K562 (cell line): ENCODE measurements at regions not wholly inside any gene's neighbourhood (a gene's known extent, or its start where the extent isn't known, plus 50 kb on each side); places are given as distances from the start of the nearest gene placed in this dataset.

ENCODE experiments used
- ATAC-seq: fragments of 200-7000 bp; cut with Tn5 transposase; 3 replicates; pipeline ENCODE4 v1.9.1; 2020; ENCODE audit warnings: moderate library complexity
- BruUV-seq: library from RNA; stranded (reverse); fragments of 400-500 nt; replicated peaks from 2 replicates; lab custom pipeline; 2021; lab: Mats Ljungman, UMichigan
- CTCF ChIA-PET: fragments of 300-600 bp; formaldehyde crosslinking; extraction: SDS; loops from one replicate; lab custom pipeline; 2021; ENCODE audit warnings: low intra/inter-chr PET ratio; lab: Yijun Ruan, JAX
- POLR2A ChIA-PET: fragments of 300-600, 350-650 bp; sonication (Branson Sonifier 250); formaldehyde crosslinking; extraction: SDS; loops from one replicate; lab custom pipeline; 2021; ENCODE audit warnings: antibody characterized with exemption, inconsistent platforms; lab: Yijun Ruan, JAX
- DNase-seq, 4 experiments: peaks; one replicate each; pipeline versions ENCODE4 v3.0.0 to v3.0.0-alpha.2; 2011 to 2018; ENCODE audit warnings: low spot score in 3 of 4, mixed read lengths in 3 of 4; ENCODE audit errors: extremely low read depth in 1 of 4
- FAIRE-seq: peaks from 2 replicates; lab custom pipeline; 2011; peaks lifted over from hg19 to GRCh38; lab: Jason Lieb, UNC
- H2AFZ ChIP-seq: 2 replicates; pipeline ENCODE4 v1.6.0; 2011; ENCODE audit warnings: low read depth, low read length, control low read depth, inconsistent platforms
- H3K27ac ChIP-seq: fragments of 200-600 bp; 3 replicates; pipeline ENCODE4 v1.8.0; 2011; ENCODE audit warnings: low read depth, mild to moderate bottlenecking, control low read depth, inconsistent platforms, low read length, moderate library complexity, mixed read lengths; ENCODE audit errors: extremely low read depth
- H3K27me3 ChIP-seq, 2 experiments: fragments of 300-600 bp in 1 of 2; 2 replicates in 1 of 2; 3 replicates in 1 of 2; pipeline versions ENCODE4 v1.6.0 to v1.8.0; 2011; ENCODE audit warnings: inconsistent platforms in 2 of 2, low read length in 2 of 2, mild to moderate bottlenecking in 1 of 2, mixed read lengths in 1 of 2, moderate library complexity in 1 of 2; ENCODE audit not compliant: control insufficient read depth in 2 of 2, insufficient read depth in 2 of 2
- H3K36me3 ChIP-seq: fragments of 300-600 bp; 3 replicates; pipeline ENCODE4 v1.8.0; 2011; ENCODE audit warnings: mild to moderate bottlenecking, low read length, inconsistent platforms; ENCODE audit not compliant: control insufficient read depth, insufficient read depth
- H3K4me1 ChIP-seq, 2 experiments: fragments of 200-600 bp in 1 of 2; replicated peaks in 1 of 2; 2 replicates in 1 of 2; 3 replicates in 1 of 2; pipeline versions ENCODE4 v1.5.1 to v1.8.0; 2011; ENCODE audit warnings: inconsistent platforms in 2 of 2, low read length in 2 of 2, mild to moderate bottlenecking in 1 of 2, mixed read lengths in 1 of 2, moderate library complexity in 1 of 2; ENCODE audit not compliant: control insufficient read depth in 2 of 2, insufficient read depth in 2 of 2
- H3K4me2 ChIP-seq: 2 replicates; pipeline ENCODE4 v1.6.1; 2011; ENCODE audit warnings: low read length, control low read depth, inconsistent platforms, mixed read lengths; ENCODE audit not compliant: insufficient read depth
- H3K4me3 ChIP-seq: fragments of 200-600 bp; sonication (generic), shearing (Covaris generic); 2 replicates; pipeline ENCODE4 v1.5.1; 2016; ENCODE audit warnings: control low read depth, inconsistent platforms
- H3K79me2 ChIP-seq: fragments of 200-600 bp; 3 replicates; pipeline ENCODE4 v1.8.0; 2011; ENCODE audit warnings: low read length, inconsistent platforms; ENCODE audit not compliant: control insufficient read depth, insufficient read depth
- H3K9ac ChIP-seq, 2 experiments: 2 replicates each; pipeline versions ENCODE4 v1.6.0 to v1.6.1; 2011; ENCODE audit warnings: low read depth in 2 of 2, low read length in 2 of 2, control low read depth in 1 of 2, inconsistent platforms in 1 of 2, mild to moderate bottlenecking in 1 of 2, mixed read lengths in 1 of 2; ENCODE audit not compliant: insufficient read depth in 1 of 2
- H3K9me1 ChIP-seq: one replicate; pipeline ENCODE4 v1.6.0; 2011; ENCODE audit warnings: inconsistent platforms, mild to moderate bottlenecking, low read length, moderate library complexity; ENCODE audit not compliant: control insufficient read depth, insufficient read depth
- H3K9me3 ChIP-seq: replicated peaks from 2 replicates; pipeline ENCODE4 v1.5.1; 2011; ENCODE audit warnings: low read depth, low read length, inconsistent platforms; ENCODE audit not compliant: control insufficient read depth, insufficient read depth
- H4K20me1 ChIP-seq: replicated peaks from 2 replicates; pipeline ENCODE4 v1.6.1; 2011; ENCODE audit warnings: low read length, inconsistent platforms, mixed read lengths; ENCODE audit not compliant: control insufficient read depth, insufficient read depth
- CBFA2T3 ChIP-seq: fragments of 450-650 bp; IDR thresholded peaks from 2 replicates; pipeline ENCODE4 v1.6.1; 2017
- DNMT1 ChIP-seq: fragments of 450-650 bp; IDR thresholded peaks from 2 replicates; pipeline ENCODE4 v1.6.1; 2016; ENCODE audit warnings: antibody characterized with exemption, mild to moderate bottlenecking
- FOXJ3 ChIP-seq: sonication (generic); formaldehyde crosslinking; IDR thresholded peaks from 2 replicates; pipeline ENCODE4 v1.4.0; 2020; ENCODE audit warnings: mild to moderate bottlenecking, missing genetic modification reagents
- NELFE ChIP-seq: IDR thresholded peaks from 2 replicates; pipeline ENCODE4 v1.6.1; 2011; ENCODE audit warnings: mild to moderate bottlenecking; ENCODE audit not compliant: insufficient read depth, insufficient read length
- PHF20 ChIP-seq: fragments of 450-650 bp; IDR thresholded peaks from 2 replicates; pipeline ENCODE4 v1.6.1; 2018; ENCODE audit not compliant: partially characterized antibody
- ZBTB17 ChIP-seq: fragments of 450-650 bp; formaldehyde crosslinking; IDR thresholded peaks from 2 replicates; pipeline ENCODE4 v1.4.0; 2020; ENCODE audit warnings: mild to moderate bottlenecking
- ZNF436 ChIP-seq: fragments of 250-450, 450-650 bp; sonication (Bioruptor Pico); formaldehyde crosslinking; IDR thresholded peaks from 2 replicates; pipeline ENCODE4 v1.7.0; 2020; ENCODE audit warnings: mild to moderate bottlenecking
- WGBS: fragments of 100-300 bp; shearing (Covaris generic); methylation state at CpG from one replicate; pipeline ENCODE4 v1.1.6; 2016; ENCODE audit warnings: low coverage, mixed read lengths; ENCODE audit not compliant: insufficient coverage; ENCODE audit errors: missing lambda C conversion rate; 5-methylcytosine and 5-hydroxymethylcytosine counted together
- in situ Hi-C: fragments of 300-500 bp; cut with MboI; formaldehyde crosslinking; loops from 4 replicates; pipeline ENCODE4 v1.15.0; 2018; ENCODE audit warnings: inconsistent platforms, mixed read lengths
- intact Hi-C: fragments of 100-400 bp; cut with micrococcal nuclease; formaldehyde crosslinking; loops from 2 replicates; pipeline ENCODE4 v1.14.2; 2022
- TF ChIP-seq, protein P1 (sequence below): sonication (generic); formaldehyde crosslinking; IDR thresholded peaks from 2 replicates; pipeline ENCODE4 v1.8.0; 2022; ENCODE audit warnings: missing genetic modification reagents, mild to moderate bottlenecking, borderline replicate concordance
- TF ChIP-seq, protein P2 (sequence below): IDR thresholded peaks from 2 replicates; pipeline ENCODE4 v1.6.1; 2012; ENCODE audit warnings: low read depth, low read length, improper control_type of control experiment, borderline replicate concordance
- TF ChIP-seq, protein P3 (sequence below): fragments of 250-450 bp; sonication (Bioruptor Pico); IDR thresholded peaks from 2 replicates; pipeline ENCODE4 v1.4.0; 2020; ENCODE audit warnings: mild to moderate bottlenecking, moderate library complexity, borderline replicate concordance
- TF ChIP-seq, protein P4 (sequence below): fragments of 450-650 bp; IDR thresholded peaks from 2 replicates; pipeline ENCODE4 v1.7.1; 2018; ENCODE audit warnings: mild to moderate bottlenecking, low read depth; ENCODE audit not compliant: partially characterized antibody

DNA sequence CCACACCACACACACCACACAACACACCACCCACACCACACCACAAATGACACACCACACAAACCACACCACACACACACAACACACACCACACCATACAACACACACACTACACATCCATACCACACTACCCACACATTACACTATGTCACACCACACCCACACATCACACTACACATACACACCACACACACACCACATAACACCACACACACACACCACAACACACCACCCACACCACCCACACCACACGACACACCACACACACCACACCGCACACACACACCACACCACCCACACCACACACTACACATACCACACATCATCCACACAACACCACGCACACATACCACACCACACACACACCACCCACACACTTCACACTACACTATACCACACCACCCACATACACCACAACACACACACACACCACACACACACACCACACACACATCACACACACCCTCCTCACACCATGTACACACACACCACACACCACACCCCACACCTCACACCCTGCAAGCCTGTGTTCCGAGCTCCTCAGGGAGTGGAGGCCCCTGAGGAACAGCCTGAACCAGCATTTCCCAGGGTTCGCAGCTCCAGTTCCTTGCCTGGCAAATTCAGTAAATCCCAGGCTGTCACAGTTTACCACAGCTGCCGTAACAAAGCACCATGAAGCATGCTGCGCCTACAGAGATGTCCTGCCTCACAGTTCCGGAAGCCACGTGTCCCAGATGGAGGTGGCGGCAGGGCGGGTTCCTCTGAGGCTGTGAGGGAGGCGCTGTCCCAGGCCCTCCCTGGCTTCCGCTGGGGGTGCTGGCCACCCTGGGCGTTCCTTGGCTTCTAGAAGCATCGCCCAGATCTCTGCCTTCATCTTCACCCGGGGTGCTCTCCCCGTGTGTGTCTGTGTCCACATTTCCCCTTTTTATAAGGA lies 69.8 kb upstream of the ATP5PO start:
- peak overlapping the region; percentile 58; the same call in 1 of the 2 replicates for H2AFZ ChIP-seq
- no peak overlapping the region for H3K27ac ChIP-seq
- no peaks in the 10 kb centered on the region for H3K36me3 ChIP-seq
- H3K4me1 ChIP-seq: peaks cover 5 to 11% of the 10 kb centered on the region in 2 experiments; a peak in 4 of 5 replicates
- H3K79me2 ChIP-seq: no peaks in the 10 kb centered on the region
- FAIRE-seq: peak; percentile 82
- intact Hi-C loops (no loop called here), in situ Hi-C loops (no loop called here)
- H4K20me1 ChIP-seq: no peaks in the 10 kb centered on the region
- 60% methylated on average over 14 of the region's 17 CpGs for WGBS
- no peaks in the 10 kb centered on the region for H3K9me1 ChIP-seq
- H3K27me3 ChIP-seq: no peaks in the 10 kb centered on the region; a peak in 1 of 5 replicates
- H3K4me3 ChIP-seq: no peak overlapping the region
- ChIA-PET POLR2A (interaction anchor here (2.1 kb wide), 1 partner anchor 16 kb away, joined by 8 read pairs; no protein-coding TSS in a partner anchor), CTCF (no interaction called here)
- 0 out of 3 replicates have a peak, but pooled peaks have one; percentile 24 for ATAC-seq
- no TSS peak for BruUV-seq
- no peak for DNase-seq
- no peak overlapping the region for H3K4me2 ChIP-seq
- no peaks in the 10 kb centered on the region for H3K9me3 ChIP-seq
- H3K9ac ChIP-seq: no peak overlapping the region
- TF ChIP-seq NELFE: no peak
- no peak for TF ChIP-seq FOXJ3 (CRISPR knock-in tag)
- TF ChIP-seq, protein P1, sequence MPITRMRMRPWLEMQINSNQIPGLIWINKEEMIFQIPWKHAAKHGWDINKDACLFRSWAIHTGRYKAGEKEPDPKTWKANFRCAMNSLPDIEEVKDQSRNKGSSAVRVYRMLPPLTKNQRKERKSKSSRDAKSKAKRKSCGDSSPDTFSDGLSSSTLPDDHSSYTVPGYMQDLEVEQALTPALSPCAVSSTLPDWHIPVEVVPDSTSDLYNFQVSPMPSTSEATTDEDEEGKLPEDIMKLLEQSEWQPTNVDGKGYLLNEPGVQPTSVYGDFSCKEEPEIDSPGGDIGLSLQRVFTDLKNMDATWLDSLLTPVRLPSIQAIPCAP (CRISPR knock-in tag): no peak
- no peak for TF ChIP-seq ZNF436 (CRISPR knock-in tag)
- peak; percentile 37 for TF ChIP-seq PHF20
- no peak for TF ChIP-seq DNMT1
- no peak for TF ChIP-seq CBFA2T3
- TF ChIP-seq ZBTB17 (CRISPR knock-in tag): no peak
- TF ChIP-seq, protein P2, sequence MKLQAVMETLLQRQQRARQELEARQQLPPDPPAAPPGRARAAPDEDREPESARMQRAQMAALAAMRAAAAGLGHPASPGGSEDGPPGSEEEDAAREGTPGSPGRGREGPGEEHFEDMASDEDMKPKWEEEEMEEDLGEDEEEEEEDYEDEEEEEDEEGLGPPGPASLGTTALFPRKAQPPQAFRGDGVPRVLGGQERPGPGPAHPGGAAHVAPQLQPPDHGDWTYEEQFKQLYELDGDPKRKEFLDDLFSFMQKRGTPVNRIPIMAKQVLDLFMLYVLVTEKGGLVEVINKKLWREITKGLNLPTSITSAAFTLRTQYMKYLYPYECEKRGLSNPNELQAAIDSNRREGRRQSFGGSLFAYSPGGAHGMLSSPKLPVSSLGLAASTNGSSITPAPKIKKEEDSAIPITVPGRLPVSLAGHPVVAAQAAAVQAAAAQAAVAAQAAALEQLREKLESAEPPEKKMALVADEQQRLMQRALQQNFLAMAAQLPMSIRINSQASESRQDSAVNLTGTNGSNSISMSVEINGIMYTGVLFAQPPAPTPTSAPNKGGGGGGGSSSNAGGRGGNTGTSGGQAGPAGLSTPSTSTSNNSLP: no peak
- TF ChIP-seq, protein P3, sequence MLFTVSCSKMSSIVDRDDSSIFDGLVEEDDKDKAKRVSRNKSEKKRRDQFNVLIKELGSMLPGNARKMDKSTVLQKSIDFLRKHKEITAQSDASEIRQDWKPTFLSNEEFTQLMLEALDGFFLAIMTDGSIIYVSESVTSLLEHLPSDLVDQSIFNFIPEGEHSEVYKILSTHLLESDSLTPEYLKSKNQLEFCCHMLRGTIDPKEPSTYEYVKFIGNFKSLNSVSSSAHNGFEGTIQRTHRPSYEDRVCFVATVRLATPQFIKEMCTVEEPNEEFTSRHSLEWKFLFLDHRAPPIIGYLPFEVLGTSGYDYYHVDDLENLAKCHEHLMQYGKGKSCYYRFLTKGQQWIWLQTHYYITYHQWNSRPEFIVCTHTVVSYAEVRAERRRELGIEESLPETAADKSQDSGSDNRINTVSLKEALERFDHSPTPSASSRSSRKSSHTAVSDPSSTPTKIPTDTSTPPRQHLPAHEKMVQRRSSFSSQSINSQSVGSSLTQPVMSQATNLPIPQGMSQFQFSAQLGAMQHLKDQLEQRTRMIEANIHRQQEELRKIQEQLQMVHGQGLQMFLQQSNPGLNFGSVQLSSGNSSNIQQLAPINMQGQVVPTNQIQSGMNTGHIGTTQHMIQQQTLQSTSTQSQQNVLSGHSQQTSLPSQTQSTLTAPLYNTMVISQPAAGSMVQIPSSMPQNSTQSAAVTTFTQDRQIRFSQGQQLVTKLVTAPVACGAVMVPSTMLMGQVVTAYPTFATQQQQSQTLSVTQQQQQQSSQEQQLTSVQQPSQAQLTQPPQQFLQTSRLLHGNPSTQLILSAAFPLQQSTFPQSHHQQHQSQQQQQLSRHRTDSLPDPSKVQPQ: no peak
- TF ChIP-seq, protein P4, sequence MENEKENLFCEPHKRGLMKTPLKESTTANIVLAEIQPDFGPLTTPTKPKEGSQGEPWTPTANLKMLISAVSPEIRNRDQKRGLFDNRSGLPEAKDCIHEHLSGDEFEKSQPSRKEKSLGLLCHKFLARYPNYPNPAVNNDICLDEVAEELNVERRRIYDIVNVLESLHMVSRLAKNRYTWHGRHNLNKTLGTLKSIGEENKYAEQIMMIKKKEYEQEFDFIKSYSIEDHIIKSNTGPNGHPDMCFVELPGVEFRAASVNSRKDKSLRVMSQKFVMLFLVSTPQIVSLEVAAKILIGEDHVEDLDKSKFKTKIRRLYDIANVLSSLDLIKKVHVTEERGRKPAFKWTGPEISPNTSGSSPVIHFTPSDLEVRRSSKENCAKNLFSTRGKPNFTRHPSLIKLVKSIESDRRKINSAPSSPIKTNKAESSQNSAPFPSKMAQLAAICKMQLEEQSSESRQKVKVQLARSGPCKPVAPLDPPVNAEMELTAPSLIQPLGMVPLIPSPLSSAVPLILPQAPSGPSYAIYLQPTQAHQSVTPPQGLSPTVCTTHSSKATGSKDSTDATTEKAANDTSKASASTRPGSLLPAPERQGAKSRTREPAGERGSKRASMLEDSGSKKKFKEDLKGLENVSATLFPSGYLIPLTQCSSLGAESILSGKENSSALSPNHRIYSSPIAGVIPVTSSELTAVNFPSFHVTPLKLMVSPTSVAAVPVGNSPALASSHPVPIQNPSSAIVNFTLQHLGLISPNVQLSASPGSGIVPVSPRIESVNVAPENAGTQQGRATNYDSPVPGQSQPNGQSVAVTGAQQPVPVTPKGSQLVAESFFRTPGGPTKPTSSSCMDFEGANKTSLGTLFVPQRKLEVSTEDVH: no peak
